ENCODE measurements at regions not wholly inside any gene's neighbourhood (a gene's known extent, or its start where the extent isn't known, plus 50 kb on each side); places are given as distances from the start of the nearest gene placed in this dataset.

- Histone ChIP-seq H3K9me2 (replicated peaks; ENCODE audit: low read depth, low read length) (no peaks in the 10 kb centered on the region), H3K4me3 (ENCODE audit: low read length, poor library complexity, severe bottlenecking) (no peak overlapping the region), H2AFZ (ENCODE audit: low read length) (no peak overlapping the region), H3K27me3 (ENCODE audit: insufficient read depth, low read length, poor library complexity, severe bottlenecking) (no peaks in the 10 kb centered on the region), H3K9ac (ENCODE audit: low read depth, low read length, poor library complexity, severe bottlenecking) (no peak overlapping the region), H3K4me2 (ENCODE audit: low read depth, low read length, poor library complexity, severe bottlenecking) (no peak overlapping the region), H3K79me2 (ENCODE audit: insufficient read depth, low read length) (no peaks in the 10 kb centered on the region), H3K36me3 (ENCODE audit: insufficient read depth, low read length) (no peaks in the 10 kb centered on the region), H3K4me1 (ENCODE audit: insufficient read depth, low read length, poor library complexity, severe bottlenecking) (no peaks in the 10 kb centered on the region), H3F3A (ENCODE audit: low read depth) (no peaks in the 10 kb centered on the region), H4K20me1 (ENCODE audit: insufficient read depth, low read length, poor library complexity, severe bottlenecking) (no peaks in the 10 kb centered on the region), H3K9me3 (ENCODE audit: insufficient read depth, low read depth, low read length) (no peaks in the 10 kb centered on the region)
- no peak for TF ChIP-seq EZH2phosphoT487 (IDR thresholded peaks at IDR 0.05; ENCODE audit: borderline replicate concordance)
Observed at GRCh38 chr3:76715426-76715825, 324.5 kb upstream of the ROBO2 start.

- TF ChIP-seq CTCF (conservative IDR thresholded peaks at IDR 0.05; ENCODE audit: low read length) (no peak), EZH2phosphoT487 (IDR thresholded peaks at IDR 0.05; ENCODE audit: borderline replicate concordance) (no peak)
- no peaks in the 10 kb centered on the region for H3K36me3 ChIP-seq (ENCODE audit: insufficient read depth, low read length)
- H3F3A ChIP-seq (ENCODE audit: low read depth): no peaks in the 10 kb centered on the region
- no peaks in the 10 kb centered on the region for H4K20me1 ChIP-seq (ENCODE audit: insufficient read depth, low read length, poor library complexity, severe bottlenecking)
- no peaks in the 10 kb centered on the region for H3K9me2 ChIP-seq (replicated peaks; ENCODE audit: low read depth, low read length)
- H3K4me2 ChIP-seq (ENCODE audit: low read depth, low read length, poor library complexity, severe bottlenecking): no peak overlapping the region
- H3K27me3 ChIP-seq (ENCODE audit: insufficient read depth, low read length, poor library complexity, severe bottlenecking): no peaks in the 10 kb centered on the region
- no peak overlapping the region for H3K4me3 ChIP-seq (ENCODE audit: low read length, poor library complexity, severe bottlenecking)
- no peak overlapping the region for H2AFZ ChIP-seq (ENCODE audit: low read length)
- no peak overlapping the region for H3K9ac ChIP-seq (ENCODE audit: low read depth, low read length, poor library complexity, severe bottlenecking)
- H3K9me3 ChIP-seq (ENCODE audit: insufficient read depth, low read depth, low read length): no peaks in the 10 kb centered on the region
- no peaks in the 10 kb centered on the region for H3K79me2 ChIP-seq (ENCODE audit: insufficient read depth, low read length)
- H3K4me1 ChIP-seq (ENCODE audit: insufficient read depth, low read length, poor library complexity, severe bottlenecking): no peaks in the 10 kb centered on the region
Observed at GRCh38 chr3:76723366-76723765, 316.5 kb upstream of the ROBO2 start.

- Histone ChIP-seq H3K4me2 (ENCODE audit: low read depth, low read length, poor library complexity, severe bottlenecking) (no peak overlapping the region), H3F3A (ENCODE audit: low read depth) (no peaks in the 10 kb centered on the region), H3K27me3 (ENCODE audit: insufficient read depth, low read length, poor library complexity, severe bottlenecking) (no peaks in the 10 kb centered on the region), H3K79me2 (ENCODE audit: insufficient read depth, low read length) (no peaks in the 10 kb centered on the region), H4K20me1 (ENCODE audit: insufficient read depth, low read length, poor library complexity, severe bottlenecking) (no peaks in the 10 kb centered on the region), H3K9me3 (ENCODE audit: insufficient read depth, low read depth, low read length) (no peaks in the 10 kb centered on the region), H3K9ac (ENCODE audit: low read depth, low read length, poor library complexity, severe bottlenecking) (no peak overlapping the region), H2AFZ (ENCODE audit: low read length) (no peak overlapping the region), H3K4me1 (ENCODE audit: insufficient read depth, low read length, poor library complexity, severe bottlenecking) (no peaks in the 10 kb centered on the region), H3K36me3 (ENCODE audit: insufficient read depth, low read length) (no peaks in the 10 kb centered on the region), H3K4me3 (ENCODE audit: low read length, poor library complexity, severe bottlenecking) (no peak overlapping the region), H3K9me2 (replicated peaks; ENCODE audit: low read depth, low read length) (no peaks in the 10 kb centered on the region)
- TF ChIP-seq EZH2phosphoT487 (IDR thresholded peaks at IDR 0.05; ENCODE audit: borderline replicate concordance) (no peak), CTCF (conservative IDR thresholded peaks at IDR 0.05; ENCODE audit: low read length) (peak; percentile 27; the same call in 1 of the 2 replicates)
Observed at GRCh38 chr3:76724075-76724474, 315.8 kb upstream of the ROBO2 start.

GRCh38 chr3:76724706-76725105 is 315.2 kb upstream of the ROBO2 start:
- H4K20me1 ChIP-seq (ENCODE audit: insufficient read depth, low read length, poor library complexity, severe bottlenecking): no peaks in the 10 kb centered on the region
- H3K4me1 ChIP-seq (ENCODE audit: insufficient read depth, low read length, poor library complexity, severe bottlenecking): no peaks in the 10 kb centered on the region
- H3K9me3 ChIP-seq (ENCODE audit: insufficient read depth, low read depth, low read length): no peaks in the 10 kb centered on the region
- H2AFZ ChIP-seq (ENCODE audit: low read length): no peak overlapping the region
- TF ChIP-seq CTCF (conservative IDR thresholded peaks at IDR 0.05; ENCODE audit: low read length) (no peak), EZH2phosphoT487 (IDR thresholded peaks at IDR 0.05; ENCODE audit: borderline replicate concordance) (no peak)
- no peaks in the 10 kb centered on the region for H3K36me3 ChIP-seq (ENCODE audit: insufficient read depth, low read length)
- no peaks in the 10 kb centered on the region for H3F3A ChIP-seq (ENCODE audit: low read depth)
- no peaks in the 10 kb centered on the region for H3K9me2 ChIP-seq (replicated peaks; ENCODE audit: low read depth, low read length)
- H3K9ac ChIP-seq (ENCODE audit: low read depth, low read length, poor library complexity, severe bottlenecking): no peak overlapping the region
- H3K4me3 ChIP-seq (ENCODE audit: low read length, poor library complexity, severe bottlenecking): no peak overlapping the region
- H3K27me3 ChIP-seq (ENCODE audit: insufficient read depth, low read length, poor library complexity, severe bottlenecking): no peaks in the 10 kb centered on the region
- H3K4me2 ChIP-seq (ENCODE audit: low read depth, low read length, poor library complexity, severe bottlenecking): no peak overlapping the region
- H3K79me2 ChIP-seq (ENCODE audit: insufficient read depth, low read length): no peaks in the 10 kb centered on the region

Data from Loucy (cell line).